A549 (cell line): ENCODE measurements at regions not wholly inside any gene's neighbourhood (a gene's known extent, or its start where the extent isn't known, plus 50 kb on each side); places are given as distances from the start of the nearest gene placed in this dataset.

Experiments used
- ATAC-seq, 2 experiments: fragments of 200-7000 bp in 1 of 2; fragments of >200 bp in 1 of 2; cut with Nextera tagmentation in 1 of 2; cut with Tn5 transposase in 1 of 2; 3 replicates each; pipeline versions ENCODE4 v1.8.0 to v1.9.1; 2018 to 2020; ENCODE audit warnings: mild to moderate bottlenecking in 1 of 2, moderate library complexity in 1 of 2
- CTCF ChIA-PET: fragments of 300-600 bp; sonication (Branson Sonifier 250); formaldehyde crosslinking; extraction: SDS; loops from one replicate; lab custom pipeline; 2021; ENCODE audit warnings: antibody characterized with exemption, inconsistent platforms; lab: Yijun Ruan, JAX
- POLR2A ChIA-PET: fragments of 350-600 bp; formaldehyde crosslinking; extraction: SDS; loops from one replicate; lab custom pipeline; 2021; ENCODE audit warnings: antibody characterized with exemption, inconsistent platforms; lab: Yijun Ruan, JAX
- DNase-seq, 2 experiments: peaks; one replicate each; pipeline versions ENCODE4 v3.0.0 to v3.0.0-alpha.2; 2011 to 2016; ENCODE audit warnings: low read depth in 1 of 2, low spot score in 1 of 2
- FAIRE-seq: peaks from 2 replicates; lab custom pipeline; 2011; peaks lifted over from hg19 to GRCh38; lab: Jason Lieb, UNC
- H3K27ac ChIP-seq, 2 experiments: fragments of >200 bp; sonication (Bioruptor Twin); formaldehyde crosslinking; 3 replicates each; pipeline ENCODE4 v1.5.1; 2016 to 2017
- H3K4me1 ChIP-seq: fragments of >200 bp; sonication (Bioruptor Twin); formaldehyde crosslinking; 3 replicates; pipeline ENCODE4 v1.6.1; 2016
- H3K4me2 ChIP-seq: fragments of >200 bp; sonication (Bioruptor Twin); formaldehyde crosslinking; 3 replicates; pipeline ENCODE4 v1.6.1; 2016
- H3K4me3 ChIP-seq: fragments of >200 bp; sonication (Bioruptor Twin); formaldehyde crosslinking; 3 replicates; pipeline ENCODE4 v1.5.1; 2016
- H3K9me3 ChIP-seq: fragments of >200 bp; sonication (Bioruptor Twin); formaldehyde crosslinking; 3 replicates; pipeline ENCODE4 v1.6.1; 2016
- BHLHE40 ChIP-seq: IDR thresholded peaks from 2 replicates; pipeline ENCODE4 v1.6.1; 2012; ENCODE audit warnings: low read depth, low read length, inconsistent platforms
- CBX2 ChIP-seq: fragments of 200-600 bp; sonication (generic); IDR thresholded peaks from 2 replicates; pipeline ENCODE4 v1.6.1; 2016; ENCODE audit warnings: low read depth, mild to moderate bottlenecking, borderline replicate concordance
- E2F6 ChIP-seq: IDR thresholded peaks from 2 replicates; pipeline ENCODE4 v1.6.1; 2012; ENCODE audit warnings: low read depth, borderline replicate concordance
- EHF ChIP-seq: fragments of 250-450 bp; sonication (Bioruptor Pico); IDR thresholded peaks from 2 replicates; pipeline ENCODE4 v1.5.0; 2020; ENCODE audit warnings: mild to moderate bottlenecking
- ELK1 ChIP-seq: fragments of 150-350 bp; IDR thresholded peaks from 2 replicates; pipeline ENCODE4 v1.6.1; 2014; ENCODE audit warnings: low read depth, mild to moderate bottlenecking, low read length
- ESRRA ChIP-seq: fragments of 150-350 bp; IDR thresholded peaks from 2 replicates; pipeline ENCODE4 v1.6.1; 2014; ENCODE audit warnings: mild to moderate bottlenecking, low read length, borderline replicate concordance
- HOXB13 ChIP-seq: fragments of 250-450 bp; sonication (Bioruptor Pico); IDR thresholded peaks from 2 replicates; pipeline ENCODE4 v1.5.0; 2020; ENCODE audit warnings: low read depth, mild to moderate bottlenecking, moderate library complexity
- MAFK ChIP-seq: fragments of 450-650 bp; IDR thresholded peaks from 2 replicates; pipeline ENCODE4 v1.6.1; 2014; ENCODE audit not compliant: partially characterized antibody
- MAZ ChIP-seq: fragments of 150-350 bp; IDR thresholded peaks from 2 replicates; pipeline ENCODE4 v1.6.1; 2014; ENCODE audit warnings: antibody characterized with exemption, low read depth, low read length, borderline replicate concordance
- MYC ChIP-seq: IDR thresholded peaks from 2 replicates; pipeline ENCODE4 v1.6.1; 2012; ENCODE audit warnings: mild to moderate bottlenecking, inconsistent platforms, low read length, improper control_type of control experiment, borderline replicate concordance
- POLR2AphosphoS2 ChIP-seq: conservative IDR thresholded peaks from 2 replicates; pipeline ENCODE4 v1.6.1; 2012; ENCODE audit warnings: low read length, improper control_type of control experiment, inconsistent platforms
- RAD21 ChIP-seq, 2 experiments: fragments of >200 bp in 1 of 2; sonication (Bioruptor Twin) in 1 of 2; formaldehyde crosslinking in 1 of 2; IDR thresholded peaks in 1 of 2; conservative IDR thresholded peaks in 1 of 2; 2 replicates in 1 of 2; 3 replicates in 1 of 2; pipeline ENCODE4 v1.6.1; 2012 to 2018; ENCODE audit warnings: inconsistent platforms in 1 of 2
- RARB ChIP-seq: fragments of 250-450 bp; sonication (Bioruptor Pico); IDR thresholded peaks from 2 replicates; pipeline ENCODE4 v1.8.0; 2021; ENCODE audit warnings: mild to moderate bottlenecking, moderate library complexity
- TP53 ChIP-seq: fragments of 250-450 bp; sonication (Bioruptor Pico); IDR thresholded peaks from 2 replicates; pipeline ENCODE4 v1.5.0; 2021; ENCODE audit warnings: mild to moderate bottlenecking, moderate library complexity
- USF2 ChIP-seq: fragments of 450-650 bp; IDR thresholded peaks from 2 replicates; pipeline ENCODE4 v1.6.1; 2014; ENCODE audit warnings: antibody characterized with exemption
- ZC3H11A ChIP-seq: fragments of 450-650 bp; IDR thresholded peaks from 2 replicates; pipeline ENCODE4 v1.6.1; 2014; ENCODE audit warnings: antibody characterized with exemption, mild to moderate bottlenecking
- ZNF302 ChIP-seq: fragments of 250-450 bp; sonication (Bioruptor Pico); IDR thresholded peaks from 2 replicates; pipeline ENCODE4 v1.9.0; 2021; ENCODE audit warnings: inconsistent platforms, mild to moderate bottlenecking, moderate library complexity
- WGBS: methylation state at CpG from one replicate; pipeline ENCODE4 v1.1.6; 2017; ENCODE audit errors: missing lambda C conversion rate; 5-methylcytosine and 5-hydroxymethylcytosine counted together
- small RNA-seq, 6 experiments: library from RNA; depleted of rRNA; stranded (forward); fragments of <200 nt; gene quantifications; one replicate each; pipeline ENCODE3, GENCODE V24; 2012
- TF ChIP-seq, protein P1 (sequence below): IDR thresholded peaks from 2 replicates; pipeline ENCODE4 v1.6.1; 2012

DNA sequence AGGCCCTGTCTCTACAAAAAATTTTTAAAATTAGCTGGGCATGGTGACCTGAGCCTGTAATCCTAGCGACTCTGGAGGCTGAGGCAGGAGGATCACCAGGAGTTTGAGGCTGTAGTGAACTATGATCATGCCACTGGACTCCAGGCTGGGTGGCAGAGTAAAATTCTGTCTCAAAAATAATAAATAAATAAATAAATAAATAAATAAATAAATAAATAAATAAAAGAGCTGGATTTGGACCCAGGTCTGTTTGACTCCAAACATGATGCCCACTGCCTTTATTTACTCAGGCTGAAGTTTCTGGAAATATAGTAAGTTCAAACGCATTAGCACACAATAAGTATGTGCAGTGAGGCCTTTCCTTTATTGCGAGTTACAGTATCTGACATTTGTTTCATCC is 75.0 kb downstream of the THNSL2 start:
- H3K9me3 ChIP-seq: no peaks in the 10 kb centered on the region
- TF ChIP-seq ZC3H11A: peak; percentile 67
- TF ChIP-seq BHLHE40: no peak
- no peak for DNase-seq
- no peaks in the 10 kb centered on the region for H3K4me1 ChIP-seq
- ChIA-PET POLR2A (no interaction called here), CTCF (no interaction called here)
- no peak for FAIRE-seq
- H3K4me2 ChIP-seq: no peak overlapping the region
- H3K27ac ChIP-seq: no peak overlapping the region
- WGBS: 49% methylated on average over 3 of the region's 3 CpGs
- no peak overlapping the region for H3K4me3 ChIP-seq
- no peak for ATAC-seq

GRCh38 chr2:88239781-88240180 is 69.6 kb downstream of the THNSL2 start:
- no peak for FAIRE-seq
- ChIA-PET CTCF (interaction anchor here (0.9 kb wide), 1 partner anchor 28 kb away, joined by 3 read pairs; no protein-coding TSS in a partner anchor), POLR2A (no interaction called here)
- H3K4me3 ChIP-seq: no peak overlapping the region
- WGBS: 26% methylated on average over 10 of the region's 11 CpGs
- ATAC-seq: no peak
- no peak overlapping the region for H3K27ac ChIP-seq
- no peak overlapping the region for H3K4me2 ChIP-seq
- no peak for DNase-seq
- H3K4me1 ChIP-seq: no peaks in the 10 kb centered on the region
- H3K9me3 ChIP-seq: no peaks in the 10 kb centered on the region
- TF ChIP-seq E2F6 (no peak), CBX2 (no peak), USF2 (no peak), ZNF302 (CRISPR knock-in tag) (no peak)

GRCh38 chr2:88236666-88237065 is 66.5 kb downstream of the THNSL2 start:
- ATAC-seq (no peak), DNase-seq (no peak), FAIRE-seq (no peak)
- H3K4me1 ChIP-seq: no peaks in the 10 kb centered on the region
- no peaks in the 10 kb centered on the region for H3K9me3 ChIP-seq
- no peak overlapping the region for H3K4me2 ChIP-seq
- ChIA-PET POLR2A (no interaction called here), CTCF (no interaction called here)
- WGBS: 7% methylated on average over 3 of the region's 3 CpGs
- H3K4me3 ChIP-seq: no peak overlapping the region
- TF ChIP-seq POLR2AphosphoS2: no peak
- no peak for TF ChIP-seq ELK1
- TF ChIP-seq ESRRA: no peak
- TF ChIP-seq RAD21 (conservative IDR thresholded peaks at IDR 0.05 in 1 of 2, IDR thresholded peaks at IDR 0.05 in 1 of 2): no peak
- no peak for TF ChIP-seq TP53 (CRISPR knock-in tag)
- TF ChIP-seq EHF (CRISPR knock-in tag): no peak
- TF ChIP-seq, protein P1, sequence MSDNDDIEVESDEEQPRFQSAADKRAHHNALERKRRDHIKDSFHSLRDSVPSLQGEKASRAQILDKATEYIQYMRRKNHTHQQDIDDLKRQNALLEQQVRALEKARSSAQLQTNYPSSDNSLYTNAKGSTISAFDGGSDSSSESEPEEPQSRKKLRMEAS: no peak
- TF ChIP-seq RARB: no peak
- TF ChIP-seq MYC: no peak
- TF ChIP-seq HOXB13 (CRISPR knock-in tag): no peak
- TF ChIP-seq MAFK: no peak
- no peak for TF ChIP-seq MAZ
- no peak overlapping the region for H3K27ac ChIP-seq

Small RNA genes lying in the stretch of these regions (small RNA-seq; reads per million reads assigned to genes)
- gene RF00026 (0 reads per million in 6 experiments), gene RNU6-1168P (0 reads per million in 6 experiments)
